ENCODE measurements at regions not wholly inside any gene's neighbourhood (a gene's known extent, or its start where the extent isn't known, plus 50 kb on each side); places are given as distances from the start of the nearest gene placed in this dataset.

DNA sequence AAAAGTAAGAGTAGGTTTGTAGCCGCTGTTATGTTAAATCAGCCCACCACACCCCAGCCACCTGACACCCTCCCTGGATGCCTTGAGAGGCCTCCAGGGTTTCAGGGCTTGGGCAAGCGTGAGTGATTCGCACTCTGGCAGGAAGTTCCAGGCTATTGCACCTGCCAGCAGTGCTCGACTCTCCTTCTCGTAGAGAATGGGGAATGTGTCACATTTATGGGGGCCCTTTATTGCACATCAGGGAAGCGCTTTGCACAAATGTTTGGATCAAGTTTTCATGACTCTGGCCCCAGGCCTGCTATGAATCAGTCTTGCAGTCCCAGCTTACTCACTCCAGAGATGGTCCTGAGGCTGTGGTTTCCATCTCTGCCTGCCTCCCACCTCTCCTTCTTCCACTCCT, 66.1 kb upstream of the ADRA1B start:
- no peak overlapping the region for H3K4me3 ChIP-seq (replicated peaks; ENCODE audit: insufficient read depth, low read length)
- H3K27ac ChIP-seq (replicated peaks): no peak overlapping the region
- DNase-seq (ENCODE audit: low read depth in 1 of 2, low spot score in 1 of 2): no peak
- H3K27me3 ChIP-seq (ENCODE audit: insufficient read depth, poor library complexity, severe bottlenecking): no peaks in the 10 kb centered on the region
- no peak for TF ChIP-seq CTCF (IDR thresholded peaks at IDR 0.05; ENCODE audit: insufficient read depth, low read length)
- TF ChIP-seq SPI1 (IDR thresholded peaks at IDR 0.05; ENCODE audit: borderline replicate concordance, low read depth): no peak
- TF ChIP-seq POLR2AphosphoS5 (IDR thresholded peaks at IDR 0.05; ENCODE audit: low read depth): no peak

DNA sequence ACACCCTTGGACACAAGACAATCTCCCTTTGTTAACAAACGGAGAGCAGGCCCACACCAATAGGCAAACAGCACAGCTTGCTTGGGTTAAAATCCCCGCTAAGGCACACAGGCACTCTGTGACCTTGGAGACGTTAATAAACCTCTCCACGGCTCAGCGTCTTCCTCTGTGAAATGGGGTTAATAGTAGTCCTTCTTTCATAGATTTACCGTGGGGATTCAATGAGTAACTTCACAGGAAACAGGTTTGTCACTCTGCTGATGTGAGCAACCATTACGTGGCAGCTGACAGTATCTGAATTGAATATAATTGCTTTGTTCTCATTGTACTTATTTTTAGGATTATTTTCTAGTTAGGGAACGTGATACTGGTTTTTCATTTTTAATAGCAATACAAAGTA, 65.2 kb upstream of the ADRA1B start:
- H3K27me3 ChIP-seq (ENCODE audit: insufficient read depth, poor library complexity, severe bottlenecking): no peaks in the 10 kb centered on the region
- DNase-seq (ENCODE audit: low read depth in 1 of 2, low spot score in 1 of 2): no peak
- H3K27ac ChIP-seq (replicated peaks): no peak overlapping the region
- TF ChIP-seq, protein P1, sequence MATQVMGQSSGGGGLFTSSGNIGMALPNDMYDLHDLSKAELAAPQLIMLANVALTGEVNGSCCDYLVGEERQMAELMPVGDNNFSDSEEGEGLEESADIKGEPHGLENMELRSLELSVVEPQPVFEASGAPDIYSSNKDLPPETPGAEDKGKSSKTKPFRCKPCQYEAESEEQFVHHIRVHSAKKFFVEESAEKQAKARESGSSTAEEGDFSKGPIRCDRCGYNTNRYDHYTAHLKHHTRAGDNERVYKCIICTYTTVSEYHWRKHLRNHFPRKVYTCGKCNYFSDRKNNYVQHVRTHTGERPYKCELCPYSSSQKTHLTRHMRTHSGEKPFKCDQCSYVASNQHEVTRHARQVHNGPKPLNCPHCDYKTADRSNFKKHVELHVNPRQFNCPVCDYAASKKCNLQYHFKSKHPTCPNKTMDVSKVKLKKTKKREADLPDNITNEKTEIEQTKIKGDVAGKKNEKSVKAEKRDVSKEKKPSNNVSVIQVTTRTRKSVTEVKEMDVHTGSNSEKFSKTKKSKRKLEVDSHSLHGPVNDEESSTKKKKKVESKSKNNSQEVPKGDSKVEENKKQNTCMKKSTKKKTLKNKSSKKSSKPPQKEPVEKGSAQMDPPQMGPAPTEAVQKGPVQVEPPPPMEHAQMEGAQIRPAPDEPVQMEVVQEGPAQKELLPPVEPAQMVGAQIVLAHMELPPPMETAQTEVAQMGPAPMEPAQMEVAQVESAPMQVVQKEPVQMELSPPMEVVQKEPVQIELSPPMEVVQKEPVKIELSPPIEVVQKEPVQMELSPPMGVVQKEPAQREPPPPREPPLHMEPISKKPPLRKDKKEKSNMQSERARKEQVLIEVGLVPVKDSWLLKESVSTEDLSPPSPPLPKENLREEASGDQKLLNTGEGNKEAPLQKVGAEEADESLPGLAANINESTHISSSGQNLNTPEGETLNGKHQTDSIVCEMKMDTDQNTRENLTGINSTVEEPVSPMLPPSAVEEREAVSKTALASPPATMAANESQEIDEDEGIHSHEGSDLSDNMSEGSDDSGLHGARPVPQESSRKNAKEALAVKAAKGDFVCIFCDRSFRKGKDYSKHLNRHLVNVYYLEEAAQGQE (IDR thresholded peaks at IDR 0.05; ENCODE audit: insufficient replicate concordance, low read depth): no peak
- no peak for TF ChIP-seq POLR2AphosphoS5 (IDR thresholded peaks at IDR 0.05; ENCODE audit: low read depth)
- no peak for TF ChIP-seq GABPA (IDR thresholded peaks at IDR 0.05; ENCODE audit: low read depth)
- TF ChIP-seq SPI1 (IDR thresholded peaks at IDR 0.05; ENCODE audit: borderline replicate concordance, low read depth): no peak
- no peak for TF ChIP-seq CTCF (IDR thresholded peaks at IDR 0.05; ENCODE audit: insufficient read depth, low read length)
- H3K4me3 ChIP-seq (replicated peaks; ENCODE audit: insufficient read depth, low read length): no peak overlapping the region

DNA sequence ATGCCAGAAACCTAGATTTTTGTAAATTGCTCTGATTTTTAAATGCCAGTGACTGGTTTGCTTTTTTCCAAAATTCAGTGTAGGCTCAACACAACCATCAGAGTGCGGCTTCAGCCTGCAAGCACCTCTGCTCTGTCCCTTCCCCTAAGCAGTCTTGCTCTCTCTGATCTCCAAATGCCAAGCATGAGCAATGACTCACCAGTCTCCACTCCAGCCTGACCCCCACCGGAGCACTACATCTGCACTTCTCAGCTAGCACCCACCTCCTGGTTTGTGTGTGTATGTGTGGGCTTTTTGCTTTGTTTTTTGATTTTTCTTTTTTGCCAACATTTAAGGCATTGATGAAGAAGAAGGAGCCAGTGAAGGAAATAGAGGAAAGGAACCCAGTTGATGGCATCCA, 61.4 kb upstream of the ADRA1B start:
- no peak for DNase-seq (ENCODE audit: low read depth in 1 of 2, low spot score in 1 of 2)
- H3K4me3 ChIP-seq (replicated peaks; ENCODE audit: insufficient read depth, low read length): no peak overlapping the region
- no peak overlapping the region for H3K27ac ChIP-seq (replicated peaks)
- no peaks in the 10 kb centered on the region for H3K27me3 ChIP-seq (ENCODE audit: insufficient read depth, poor library complexity, severe bottlenecking)
- no peak for TF ChIP-seq POLR2AphosphoS5 (IDR thresholded peaks at IDR 0.05; ENCODE audit: low read depth)
- no peak for TF ChIP-seq CTCF (IDR thresholded peaks at IDR 0.05; ENCODE audit: insufficient read depth, low read length)
- TF ChIP-seq GABPA (IDR thresholded peaks at IDR 0.05; ENCODE audit: low read depth): no peak
- TF ChIP-seq SPI1 (IDR thresholded peaks at IDR 0.05; ENCODE audit: borderline replicate concordance, low read depth): no peak
- TF ChIP-seq, protein P1 (IDR thresholded peaks at IDR 0.05; ENCODE audit: insufficient replicate concordance, low read depth): no peak

- Histone ChIP-seq H3K27me3 (ENCODE audit: insufficient read depth, poor library complexity, severe bottlenecking) (no peaks in the 10 kb centered on the region), H3K4me3 (replicated peaks; ENCODE audit: insufficient read depth, low read length) (no peak overlapping the region), H3K27ac (replicated peaks) (no peak overlapping the region)
- DNase-seq (ENCODE audit: low read depth in 1 of 2, low spot score in 1 of 2): no peak
- TF ChIP-seq POLR2AphosphoS5 (IDR thresholded peaks at IDR 0.05; ENCODE audit: low read depth): no peak
- no peak for TF ChIP-seq GABPA (IDR thresholded peaks at IDR 0.05; ENCODE audit: low read depth)
- no peak for TF ChIP-seq SPI1 (IDR thresholded peaks at IDR 0.05; ENCODE audit: borderline replicate concordance, low read depth)
- TF ChIP-seq, protein P1 (IDR thresholded peaks at IDR 0.05; ENCODE audit: insufficient replicate concordance, low read depth): no peak
- TF ChIP-seq CTCF (IDR thresholded peaks at IDR 0.05; ENCODE audit: insufficient read depth, low read length): no peak
Observed at GRCh38 chr5:159855476-159856191, 60.6 kb upstream of the ADRA1B start.
